SK-N-SH (cell line): ENCODE measurements at regions not wholly inside any gene's neighbourhood (a gene's known extent, or its start where the extent isn't known, plus 50 kb on each side); places are given as distances from the start of the nearest gene placed in this dataset.

Experiments used
- CTCF ChIA-PET: fragments of 300-600, 350-600 bp; formaldehyde crosslinking; extraction: SDS; loops from one replicate; lab custom pipeline; 2021; lab: Yijun Ruan, JAX
- POLR2A ChIA-PET: fragments of 350-600 bp; sonication (Branson Sonifier 250); formaldehyde crosslinking; extraction: SDS; loops from one replicate; lab custom pipeline; 2020; ENCODE audit warnings: antibody characterized with exemption, inconsistent platforms; lab: Yijun Ruan, JAX
- DNase-seq: peaks from one replicate; pipeline ENCODE4 v3.0.0; 2012
- H2AFZ ChIP-seq: fragments of 200-600 bp; sonication (generic); 2 replicates; pipeline ENCODE4 v1.8.1; 2016; ENCODE audit warnings: antibody characterized with exemption, mild to moderate bottlenecking, low read depth
- H3F3A ChIP-seq: fragments of 200-600 bp; sonication (generic); replicated peaks from 2 replicates; pipeline ENCODE3; 2016; ENCODE audit warnings: antibody characterized with exemption, mild to moderate bottlenecking; ENCODE audit not compliant: insufficient read depth
- H3K27ac ChIP-seq, 2 experiments: fragments of 200-500 bp in 1 of 2; fragments of 200-600 bp in 1 of 2; sonication (Bioruptor generic) in 1 of 2; sonication (generic), shearing (Covaris generic) in 1 of 2; 2 replicates each; pipeline versions ENCODE4 v1.5.1 to v1.6.1; 2014 to 2016; ENCODE audit warnings: low read depth in 2 of 2, inconsistent platforms in 1 of 2, low read length in 1 of 2, mild to moderate bottlenecking in 1 of 2, mixed read lengths in 1 of 2
- H3K27me3 ChIP-seq: fragments of 200-600 bp; sonication (generic), shearing (Covaris generic); 2 replicates; pipeline ENCODE4 v1.6.1; 2016; ENCODE audit warnings: mixed run types; ENCODE audit not compliant: insufficient read depth
- H3K36me3 ChIP-seq, 2 experiments: fragments of 200-500 bp in 1 of 2; fragments of 200-600 bp in 1 of 2; sonication (Bioruptor generic) in 1 of 2; sonication (generic) in 1 of 2; replicated peaks in 1 of 2; 2 replicates each; pipeline versions ENCODE3 to v1.5.1; 2014 to 2016; ENCODE audit warnings: low read length in 1 of 2, mild to moderate bottlenecking in 1 of 2; ENCODE audit not compliant: insufficient read depth in 2 of 2, control insufficient read depth in 1 of 2
- H3K4me1 ChIP-seq, 2 experiments: fragments of 200-500 bp in 1 of 2; fragments of 200-600 bp in 1 of 2; sonication (Bioruptor generic) in 1 of 2; sonication (generic), shearing (Covaris generic) in 1 of 2; 2 replicates each; pipeline versions ENCODE4 v1.5.1 to v1.6.1; 2014 to 2016; ENCODE audit warnings: low read depth in 1 of 2, low read length in 1 of 2, mixed run types in 1 of 2; ENCODE audit not compliant: insufficient read depth in 2 of 2, control insufficient read depth in 1 of 2
- H3K4me2 ChIP-seq: fragments of 200-600 bp; sonication (generic), shearing (Covaris generic); 2 replicates; pipeline ENCODE4 v1.6.1; 2017; ENCODE audit warnings: mixed run types
- H3K4me3 ChIP-seq, 2 experiments: fragments of 200-500 bp in 1 of 2; fragments of 200-600 bp in 1 of 2; sonication (Bioruptor generic) in 1 of 2; sonication (generic), shearing (Covaris generic) in 1 of 2; 2 replicates each; pipeline versions ENCODE4 v1.5.1 to v1.8.1; 2014 to 2016; ENCODE audit warnings: low read depth in 2 of 2, inconsistent platforms in 1 of 2, low read length in 1 of 2, mild to moderate bottlenecking in 1 of 2, mixed read lengths in 1 of 2, moderate library complexity in 1 of 2
- H3K79me2 ChIP-seq: fragments of 200-600 bp; sonication (generic); 2 replicates; pipeline ENCODE4 v1.8.1; 2017; ENCODE audit warnings: mild to moderate bottlenecking; ENCODE audit not compliant: insufficient read depth
- H3K9ac ChIP-seq: fragments of 200-600 bp; sonication (generic); 2 replicates; pipeline ENCODE4 v1.6.1; 2017; ENCODE audit warnings: mixed run types
- H3K9me2 ChIP-seq: fragments of 200-600 bp; sonication (generic); 2 replicates; pipeline ENCODE4 v1.6.1; 2017; ENCODE audit warnings: mixed run types
- H3K9me3 ChIP-seq: fragments of 200-600 bp; sonication (generic); 2 replicates; pipeline ENCODE4 v1.6.1; 2017; ENCODE audit warnings: mixed run types, mild to moderate bottlenecking, moderate library complexity
- H4K20me1 ChIP-seq: fragments of 200-600 bp; sonication (generic); 2 replicates; pipeline ENCODE4 v1.6.1; 2017; ENCODE audit warnings: mild to moderate bottlenecking, mixed run types; ENCODE audit not compliant: insufficient read depth
- EZH2phosphoT487 ChIP-seq: fragments of 200-600 bp; sonication (generic); IDR thresholded peaks from 2 replicates; pipeline ENCODE4 v1.6.1; 2017; ENCODE audit warnings: low read depth, mixed run types, mild to moderate bottlenecking, antibody characterized with exemption, moderate library complexity, borderline replicate concordance
- FOSL2 ChIP-seq: IDR thresholded peaks from 2 replicates; pipeline ENCODE4 v1.4.0; 2012; ENCODE audit warnings: low read depth, mild to moderate bottlenecking, moderate library complexity, borderline replicate concordance
- FOXM1 ChIP-seq: IDR thresholded peaks from 2 replicates; pipeline ENCODE4 v1.4.0; 2012; ENCODE audit warnings: low read depth, mild to moderate bottlenecking
- GABPA ChIP-seq: IDR thresholded peaks from 2 replicates; pipeline ENCODE4 v1.4.0; 2012; ENCODE audit warnings: low read depth, mild to moderate bottlenecking
- MAX ChIP-seq: IDR thresholded peaks from 2 replicates; pipeline ENCODE4 v1.4.0; 2012; ENCODE audit warnings: low read depth
- MEF2A ChIP-seq: IDR thresholded peaks from 2 replicates; pipeline ENCODE4 v1.4.0; 2012; ENCODE audit warnings: low read depth, borderline replicate concordance
- NFIC ChIP-seq: IDR thresholded peaks from 2 replicates; pipeline ENCODE4 v1.4.0; 2012; ENCODE audit warnings: borderline replicate concordance
- RAD21 ChIP-seq: IDR thresholded peaks from 2 replicates; pipeline ENCODE4 v1.6.1; 2012; ENCODE audit warnings: mild to moderate bottlenecking, low read length
- RCOR1 ChIP-seq: fragments of 150-350 bp; IDR thresholded peaks from 2 replicates; pipeline ENCODE4 v1.6.1; 2017; ENCODE audit warnings: antibody characterized with exemption, low read length
- REST ChIP-seq: IDR thresholded peaks from 2 replicates; pipeline ENCODE4 v1.6.1; 2012; ENCODE audit warnings: mild to moderate bottlenecking, low read depth, low read length, moderate library complexity
- RXRA ChIP-seq: IDR thresholded peaks from 2 replicates; pipeline ENCODE4 v1.4.0; 2012; ENCODE audit warnings: low read depth, mild to moderate bottlenecking, borderline replicate concordance
- SMC3 ChIP-seq: IDR thresholded peaks from 2 replicates; pipeline ENCODE4 v1.6.1; 2012; ENCODE audit warnings: low read depth, low read length, improper control_type of control experiment
- TEAD4 ChIP-seq: IDR thresholded peaks from 2 replicates; pipeline ENCODE4 v1.4.0; 2012; ENCODE audit warnings: mild to moderate bottlenecking, borderline replicate concordance; ENCODE audit not compliant: insufficient read depth
- USF1 ChIP-seq: IDR thresholded peaks from 2 replicates; pipeline ENCODE4 v1.4.0; 2012; ENCODE audit warnings: low read depth, borderline replicate concordance
- USF2 ChIP-seq: fragments of 150-350 bp; IDR thresholded peaks from 2 replicates; pipeline ENCODE4 v1.6.1; 2017; ENCODE audit warnings: antibody characterized with exemption, low read length, low read depth, borderline replicate concordance
- WGBS: methylation state at CpG from one replicate; pipeline ENCODE4 v1.1.6; 2017; ENCODE audit warnings: low lambda C conversion rate; 5-methylcytosine and 5-hydroxymethylcytosine counted together

- TF ChIP-seq MEF2A (no peak), MAX (no peak), NFIC (no peak), USF2 (no peak)
- TF ChIP-seq, all 33 proteins: peak for 0
Measured at GRCh38 chr3:153658136-153658535, 463.1 kb upstream of the ARHGEF26 start (continued).

GRCh38 chr3:153666991-153667740 is 454.0 kb upstream of the ARHGEF26 start:
- no peak for DNase-seq
- WGBS: 36% methylated on average over 7 of the region's 7 CpGs
- no peaks in the 10 kb centered on the region for H3K79me2 ChIP-seq
- H3K4me1 ChIP-seq: no peaks in the 10 kb centered on the region
- CTCF ChIA-PET: no interaction called here
- H3K9me3 ChIP-seq: no peaks in the 10 kb centered on the region
- H3F3A ChIP-seq: no peaks in the 10 kb centered on the region
- no peak overlapping the region for H2AFZ ChIP-seq
- H3K27me3 ChIP-seq: peaks cover 5% of the 10 kb centered on the region; the same call in 1 of the 2 replicates
- H3K27ac ChIP-seq: no peak overlapping the region
- H3K9me2 ChIP-seq: no peaks in the 10 kb centered on the region
- no peaks in the 10 kb centered on the region for H4K20me1 ChIP-seq
- no peak overlapping the region for H3K9ac ChIP-seq
- POLR2A ChIA-PET: no interaction called here
- H3K36me3 ChIP-seq: no peaks in the 10 kb centered on the region
- H3K4me3 ChIP-seq: no peak overlapping the region
- no peak for TF ChIP-seq NFIC
- no peak for TF ChIP-seq TEAD4
- no peak for TF ChIP-seq EZH2phosphoT487
- TF ChIP-seq RAD21: no peak
- TF ChIP-seq FOSL2: no peak
- TF ChIP-seq RXRA: no peak
- no peak for TF ChIP-seq SMC3
- TF ChIP-seq FOXM1: no peak
- TF ChIP-seq MAX: no peak
- TF ChIP-seq GABPA: no peak
- TF ChIP-seq REST: no peak
- no peak for TF ChIP-seq RCOR1
- TF ChIP-seq USF1: no peak
- no peak overlapping the region for H3K4me2 ChIP-seq
